Upper lobe of left lung (tissue), 4 donors: ENCODE measurements at regions not wholly inside any gene's neighbourhood (a gene's known extent, or its start where the extent isn't known, plus 50 kb on each side); places are given as distances from the start of the nearest gene placed in this dataset.

ENCODE experiments used
- EP300 ChIP-seq, 4 donors: sonication (generic); formaldehyde crosslinking; IDR thresholded peaks; one replicate each; pipeline ENCODE4 v1.5.1; 2017; ENCODE audit warnings: antibody characterized with exemption in 4 of 4, control low read depth in 2 of 4
- POLR2A ChIP-seq, 4 donors: fragments of 450-650 bp; IDR thresholded peaks; one replicate each; pipeline ENCODE4 v1.5.1; 2016 to 2017; ENCODE audit warnings: antibody characterized with exemption in 4 of 4, mild to moderate bottlenecking in 2 of 4

DNA sequence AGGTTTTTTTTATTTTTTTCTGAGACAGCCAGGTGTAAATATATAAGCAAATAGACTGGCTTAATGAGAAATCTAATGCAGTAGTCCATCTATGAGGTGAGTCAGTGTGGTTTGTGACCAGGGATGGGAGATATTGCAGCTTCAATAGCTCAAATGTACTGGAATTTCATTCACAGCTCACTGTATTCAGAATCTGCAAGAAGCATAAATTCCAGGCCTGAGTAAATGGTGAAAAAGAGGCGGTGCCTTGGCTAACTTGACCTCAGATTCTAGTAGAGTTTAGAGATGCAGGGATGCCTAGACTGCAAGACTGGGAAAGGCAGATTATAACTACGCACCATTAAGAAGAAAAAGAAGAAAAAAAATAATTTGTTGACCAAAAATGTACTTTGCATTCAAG lies 151.9 kb upstream of the SMC2 start:
- TF ChIP-seq EP300 (IDR thresholded peaks at IDR 0.05) (no peak), POLR2A (IDR thresholded peaks at IDR 0.05) (no peak)
